K562 (cell line): ENCODE measurements at regions not wholly inside any gene's neighbourhood (a gene's known extent, or its start where the extent isn't known, plus 50 kb on each side); places are given as distances from the start of the nearest gene placed in this dataset.

Experiments
- ATAC-seq: fragments of 200-7000 bp; cut with Tn5 transposase; 3 replicates; pipeline ENCODE4 v1.9.1; 2020; ENCODE audit warnings: moderate library complexity
- BruUV-seq: library from RNA; stranded (reverse); fragments of 400-500 nt; replicated peaks from 2 replicates; lab custom pipeline; 2021; lab: Mats Ljungman, UMichigan
- CTCF ChIA-PET: fragments of 300-600 bp; formaldehyde crosslinking; extraction: SDS; loops from one replicate; lab custom pipeline; 2021; ENCODE audit warnings: low intra/inter-chr PET ratio; lab: Yijun Ruan, JAX
- POLR2A ChIA-PET: fragments of 300-600, 350-650 bp; sonication (Branson Sonifier 250); formaldehyde crosslinking; extraction: SDS; loops from one replicate; lab custom pipeline; 2021; ENCODE audit warnings: antibody characterized with exemption, inconsistent platforms; lab: Yijun Ruan, JAX
- DNase-seq, 4 experiments: peaks; one replicate each; pipeline versions ENCODE4 v3.0.0 to v3.0.0-alpha.2; 2011 to 2018; ENCODE audit warnings: low spot score in 3 of 4, mixed read lengths in 3 of 4; ENCODE audit errors: extremely low read depth in 1 of 4
- FAIRE-seq: peaks from 2 replicates; lab custom pipeline; 2011; peaks lifted over from hg19 to GRCh38; lab: Jason Lieb, UNC
- H2AFZ ChIP-seq: 2 replicates; pipeline ENCODE4 v1.6.0; 2011; ENCODE audit warnings: low read depth, low read length, control low read depth, inconsistent platforms
- H3K27ac ChIP-seq: fragments of 200-600 bp; 3 replicates; pipeline ENCODE4 v1.8.0; 2011; ENCODE audit warnings: low read depth, mild to moderate bottlenecking, control low read depth, inconsistent platforms, low read length, moderate library complexity, mixed read lengths; ENCODE audit errors: extremely low read depth
- H3K27me3 ChIP-seq, 2 experiments: fragments of 300-600 bp in 1 of 2; 2 replicates in 1 of 2; 3 replicates in 1 of 2; pipeline versions ENCODE4 v1.6.0 to v1.8.0; 2011; ENCODE audit warnings: inconsistent platforms in 2 of 2, low read length in 2 of 2, mild to moderate bottlenecking in 1 of 2, mixed read lengths in 1 of 2, moderate library complexity in 1 of 2; ENCODE audit not compliant: control insufficient read depth in 2 of 2, insufficient read depth in 2 of 2
- H3K36me3 ChIP-seq: fragments of 300-600 bp; 3 replicates; pipeline ENCODE4 v1.8.0; 2011; ENCODE audit warnings: mild to moderate bottlenecking, low read length, inconsistent platforms; ENCODE audit not compliant: control insufficient read depth, insufficient read depth
- H3K4me1 ChIP-seq, 2 experiments: fragments of 200-600 bp in 1 of 2; replicated peaks in 1 of 2; 2 replicates in 1 of 2; 3 replicates in 1 of 2; pipeline versions ENCODE4 v1.5.1 to v1.8.0; 2011; ENCODE audit warnings: inconsistent platforms in 2 of 2, low read length in 2 of 2, mild to moderate bottlenecking in 1 of 2, mixed read lengths in 1 of 2, moderate library complexity in 1 of 2; ENCODE audit not compliant: control insufficient read depth in 2 of 2, insufficient read depth in 2 of 2
- H3K4me2 ChIP-seq: 2 replicates; pipeline ENCODE4 v1.6.1; 2011; ENCODE audit warnings: low read length, control low read depth, inconsistent platforms, mixed read lengths; ENCODE audit not compliant: insufficient read depth
- H3K4me3 ChIP-seq: fragments of 200-600 bp; sonication (generic), shearing (Covaris generic); 2 replicates; pipeline ENCODE4 v1.5.1; 2016; ENCODE audit warnings: control low read depth, inconsistent platforms
- H3K79me2 ChIP-seq: fragments of 200-600 bp; 3 replicates; pipeline ENCODE4 v1.8.0; 2011; ENCODE audit warnings: low read length, inconsistent platforms; ENCODE audit not compliant: control insufficient read depth, insufficient read depth
- H3K9ac ChIP-seq, 2 experiments: 2 replicates each; pipeline versions ENCODE4 v1.6.0 to v1.6.1; 2011; ENCODE audit warnings: low read depth in 2 of 2, low read length in 2 of 2, control low read depth in 1 of 2, inconsistent platforms in 1 of 2, mild to moderate bottlenecking in 1 of 2, mixed read lengths in 1 of 2; ENCODE audit not compliant: insufficient read depth in 1 of 2
- H3K9me1 ChIP-seq: one replicate; pipeline ENCODE4 v1.6.0; 2011; ENCODE audit warnings: inconsistent platforms, mild to moderate bottlenecking, low read length, moderate library complexity; ENCODE audit not compliant: control insufficient read depth, insufficient read depth
- H3K9me3 ChIP-seq: replicated peaks from 2 replicates; pipeline ENCODE4 v1.5.1; 2011; ENCODE audit warnings: low read depth, low read length, inconsistent platforms; ENCODE audit not compliant: control insufficient read depth, insufficient read depth
- H4K20me1 ChIP-seq: replicated peaks from 2 replicates; pipeline ENCODE4 v1.6.1; 2011; ENCODE audit warnings: low read length, inconsistent platforms, mixed read lengths; ENCODE audit not compliant: control insufficient read depth, insufficient read depth
- ELF2 ChIP-seq: fragments of 250-450 bp; sonication (Bioruptor Pico); IDR thresholded peaks from 2 replicates; pipeline ENCODE4 v1.5.0; 2021; ENCODE audit warnings: mild to moderate bottlenecking
- EZH2 ChIP-seq: IDR thresholded peaks from 2 replicates; pipeline ENCODE4 v1.6.1; 2012; ENCODE audit warnings: low read depth, mild to moderate bottlenecking, inconsistent platforms, low read length, borderline replicate concordance
- FOSL1 ChIP-seq: fragments of 200-800 bp; sonication (Bioruptor generic); conservative IDR thresholded peaks from 2 replicates; pipeline ENCODE4 v1.6.1; 2016; ENCODE audit warnings: missing genetic modification characterization, missing compliant biosample characterization
- XRCC4 ChIP-seq: IDR thresholded peaks from one replicate; pipeline ENCODE4 v1.6.1; 2011; ENCODE audit not compliant: insufficient read depth, insufficient read length; ENCODE audit errors: extremely low read depth
- WGBS: fragments of 100-300 bp; shearing (Covaris generic); methylation state at CpG from one replicate; pipeline ENCODE4 v1.1.6; 2016; ENCODE audit warnings: low coverage, mixed read lengths; ENCODE audit not compliant: insufficient coverage; ENCODE audit errors: missing lambda C conversion rate; 5-methylcytosine and 5-hydroxymethylcytosine counted together
- in situ Hi-C: fragments of 300-500 bp; cut with MboI; formaldehyde crosslinking; loops from 4 replicates; pipeline ENCODE4 v1.15.0; 2018; ENCODE audit warnings: inconsistent platforms, mixed read lengths
- intact Hi-C: fragments of 100-400 bp; cut with micrococcal nuclease; formaldehyde crosslinking; loops from 2 replicates; pipeline ENCODE4 v1.14.2; 2022

DNA sequence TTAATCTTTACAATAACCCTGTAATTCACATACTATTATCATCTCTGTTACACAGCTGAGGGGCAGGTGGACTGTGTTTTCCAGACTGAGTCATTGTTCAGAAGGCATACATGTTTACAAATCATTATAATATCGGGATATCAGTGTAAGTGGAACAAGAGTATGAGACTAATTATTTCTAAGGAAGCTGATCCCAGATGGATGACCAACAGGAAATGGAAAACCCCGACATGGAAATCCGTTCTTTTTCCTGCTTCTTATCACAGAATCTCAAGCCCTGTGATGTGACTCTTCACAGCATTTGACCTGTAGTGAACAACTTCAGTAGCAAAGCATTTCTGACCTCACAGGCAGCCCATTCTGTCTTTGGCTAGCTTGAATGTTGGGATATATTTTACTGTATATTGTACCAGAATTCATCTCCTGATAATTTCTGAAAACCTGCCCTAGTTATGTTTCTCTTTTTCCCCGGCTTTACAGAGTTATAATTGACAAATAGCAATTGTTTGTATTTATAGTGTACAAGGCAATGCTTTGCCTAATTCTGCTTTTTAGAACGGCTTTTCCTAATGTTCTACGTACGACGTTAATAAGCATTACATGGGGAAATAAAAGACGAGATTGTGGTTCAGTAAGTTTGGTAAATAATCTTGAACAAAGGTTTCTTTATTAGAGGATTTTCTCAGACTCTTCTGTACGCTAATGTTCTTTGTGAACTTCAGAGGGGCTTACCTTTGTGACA is 78.6 kb upstream of the SYPL1 start:
- Histone ChIP-seq H3K4me1 (no peaks in the 10 kb centered on the region; a peak in 1 of 5 replicates), H3K9me1 (no peaks in the 10 kb centered on the region), H2AFZ (no peak overlapping the region), H3K27me3 (peaks cover 0 to 14% of the 10 kb centered on the region in 2 experiments; a peak in 3 of 5 replicates), H3K36me3 (no peaks in the 10 kb centered on the region), H4K20me1 (no peaks in the 10 kb centered on the region), H3K9ac (no peak overlapping the region), H3K9me3 (no peaks in the 10 kb centered on the region), H3K27ac (no peak overlapping the region), H3K4me2 (no peak overlapping the region), H3K4me3 (no peak overlapping the region), H3K79me2 (no peaks in the 10 kb centered on the region)
- no peak for TF ChIP-seq XRCC4
- 0 out of 2 replicates have a peak, but pooled peaks have one; percentile 62 for TF ChIP-seq ELF2 (CRISPR knock-in tag)
- TF ChIP-seq FOSL1 (tag): no peak
- TF ChIP-seq EZH2: no peak
- intact Hi-C loops: no loop called here
- no TSS peak for BruUV-seq
- 41% methylated on average over 10 of the region's 10 CpGs for WGBS
- CTCF ChIA-PET: no interaction called here
- no peak for ATAC-seq
- FAIRE-seq: no peak
- no peak for DNase-seq
- in situ Hi-C loops: no loop called here
- POLR2A ChIA-PET: interaction anchor here (0.6 kb wide), 1 partner anchor 68 kb away, joined by 3 read pairs; no protein-coding TSS in a partner anchor
